Neural cell (in vitro differentiated cells): ENCODE measurements at regions not wholly inside any gene's neighbourhood (a gene's known extent, or its start where the extent isn't known, plus 50 kb on each side); places are given as distances from the start of the nearest gene placed in this dataset.

Experiments
- H2AFZ ChIP-seq: fragments of 200-600, 300-800 bp; sonication (generic), shearing (Covaris generic); 2 replicates; pipeline ENCODE4 v1.6.0; 2014; ENCODE audit warnings: low read depth, mild to moderate bottlenecking, antibody characterized with exemption, low read length, moderate library complexity
- H3F3A ChIP-seq: fragments of 200-600 bp; shearing (Covaris generic); 2 replicates; pipeline ENCODE4 v1.6.1; 2016; ENCODE audit warnings: mild to moderate bottlenecking, moderate library complexity, mixed read lengths, antibody characterized with exemption, low read length; ENCODE audit not compliant: insufficient read depth, poor library complexity, severe bottlenecking
- H3K27ac ChIP-seq: fragments of 200-600, 300-800 bp; sonication (generic), shearing (Covaris generic); 2 replicates; pipeline ENCODE4 v1.5.1; 2014; ENCODE audit warnings: mild to moderate bottlenecking, low read length, moderate library complexity
- H3K27me3 ChIP-seq: fragments of 300-800, 200-600 bp; sonication (generic), shearing (Covaris generic); 2 replicates; pipeline ENCODE4 v1.6.0; 2014; ENCODE audit warnings: mild to moderate bottlenecking, low read depth, low read length, moderate library complexity; ENCODE audit not compliant: insufficient read depth
- H3K36me3 ChIP-seq: fragments of 300-800, 200-600 bp; sonication (generic), shearing (Covaris generic); 2 replicates; pipeline ENCODE4 v1.5.1; 2014; ENCODE audit warnings: mild to moderate bottlenecking, antibody characterized with exemption, low read length, moderate library complexity; ENCODE audit not compliant: insufficient read depth
- H3K4me2 ChIP-seq: fragments of 300-800, 200-600 bp; sonication (generic), shearing (Covaris generic); 2 replicates; pipeline ENCODE4 v1.6.0; 2014; ENCODE audit warnings: mild to moderate bottlenecking, low read length
- H3K4me3 ChIP-seq: fragments of 300-800, 200-600 bp; sonication (generic), shearing (Covaris generic); 2 replicates; pipeline ENCODE4 v1.5.1; 2014; ENCODE audit warnings: mild to moderate bottlenecking, low read length, moderate library complexity
- H3K79me2 ChIP-seq: fragments of 200-600 bp; shearing (Covaris generic); replicated peaks from 2 replicates; pipeline ENCODE4 v1.6.0; 2014; ENCODE audit warnings: mild to moderate bottlenecking, low read length, moderate library complexity; ENCODE audit not compliant: insufficient read depth
- H3K9ac ChIP-seq: fragments of 300-800, 200-600 bp; sonication (generic), shearing (Covaris generic); 2 replicates; pipeline ENCODE4 v1.6.1; 2016; ENCODE audit warnings: mild to moderate bottlenecking, low read length, mixed read lengths
- H3K9me2 ChIP-seq: fragments of 200-600 bp; shearing (Covaris generic); 2 replicates; pipeline ENCODE4 v1.6.1; 2016; ENCODE audit warnings: mild to moderate bottlenecking, low read length, mixed read lengths; ENCODE audit not compliant: insufficient read depth
- H3K9me3 ChIP-seq: fragments of 200-600, 300-800 bp; sonication (generic), shearing (Covaris generic); 2 replicates; pipeline ENCODE4 v1.6.1; 2016; ENCODE audit warnings: mild to moderate bottlenecking, mixed run types, low read length, moderate library complexity, mixed read lengths
- H4K20me1 ChIP-seq: fragments of 200-600 bp; shearing (Covaris generic); 2 replicates; pipeline ENCODE4 v1.6.1; 2016; ENCODE audit warnings: mild to moderate bottlenecking, mixed run types; ENCODE audit not compliant: insufficient read depth
- CTCF ChIP-seq: fragments of 450-650 bp; IDR thresholded peaks from 2 replicates; pipeline ENCODE4 v1.5.1; 2014; ENCODE audit warnings: antibody characterized with exemption, mild to moderate bottlenecking, moderate library complexity; ENCODE audit not compliant: poor library complexity, severe bottlenecking
- EP300 ChIP-seq: fragments of 450-650 bp; conservative IDR thresholded peaks from 2 replicates; pipeline ENCODE4 v1.6.1; 2014; ENCODE audit warnings: antibody characterized with exemption, mild to moderate bottlenecking, moderate library complexity; ENCODE audit not compliant: poor library complexity, severe bottlenecking
- SMC3 ChIP-seq: fragments of 450-650 bp; conservative IDR thresholded peaks from 2 replicates; pipeline ENCODE4 v1.6.1; 2014; ENCODE audit warnings: antibody characterized with exemption, mild to moderate bottlenecking, moderate library complexity; ENCODE audit not compliant: poor library complexity
- TAF1 ChIP-seq: IDR thresholded peaks from 2 replicates; pipeline ENCODE4 v1.6.1; 2012; ENCODE audit warnings: low read depth
- TF ChIP-seq, protein P1 (sequence below): IDR thresholded peaks from 2 replicates; pipeline ENCODE4 v1.6.1; 2012; ENCODE audit warnings: borderline replicate concordance

- no peaks in the 10 kb centered on the region for H3K9me3 ChIP-seq
Measured at GRCh38 chr13:29996316-29996715, 145.9 kb upstream of the UBL3 start.

DNA sequence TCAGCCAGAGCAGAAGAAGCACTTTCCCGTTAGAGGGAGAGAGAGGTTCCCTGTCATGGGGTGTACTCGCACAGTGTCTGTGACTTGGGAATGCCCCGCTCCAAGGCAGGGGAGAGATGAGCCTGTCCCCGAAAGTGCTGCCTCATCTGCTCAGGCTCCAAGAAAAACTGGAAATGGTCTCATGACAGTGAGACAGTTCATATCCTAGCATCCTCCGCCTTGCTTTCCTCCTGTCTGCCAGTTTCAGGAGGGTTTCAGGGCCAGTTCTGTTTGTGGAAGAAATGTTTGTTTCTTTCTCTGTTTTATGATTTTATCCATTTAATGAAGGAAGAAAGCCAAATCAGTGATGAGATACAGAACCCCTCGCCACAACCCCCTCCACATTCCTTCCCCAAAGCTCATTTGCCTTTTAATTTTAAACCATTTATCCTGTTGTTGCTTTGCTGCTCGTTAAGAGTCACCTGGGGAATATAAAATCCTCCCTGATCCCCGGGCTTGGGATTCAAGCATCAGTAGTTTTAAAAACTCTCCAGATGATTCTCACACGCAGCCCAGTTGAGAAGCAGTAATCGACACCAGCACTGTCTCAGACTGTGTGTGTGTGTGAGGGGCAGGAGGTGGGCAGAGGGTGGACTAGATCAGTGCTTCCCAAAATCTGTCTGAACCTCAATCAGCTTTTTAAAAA lies 144.6 kb upstream of the UBL3 start:
- H3K9ac ChIP-seq: no peak overlapping the region
- TF ChIP-seq EP300: no peak
- TF ChIP-seq, protein P1, sequence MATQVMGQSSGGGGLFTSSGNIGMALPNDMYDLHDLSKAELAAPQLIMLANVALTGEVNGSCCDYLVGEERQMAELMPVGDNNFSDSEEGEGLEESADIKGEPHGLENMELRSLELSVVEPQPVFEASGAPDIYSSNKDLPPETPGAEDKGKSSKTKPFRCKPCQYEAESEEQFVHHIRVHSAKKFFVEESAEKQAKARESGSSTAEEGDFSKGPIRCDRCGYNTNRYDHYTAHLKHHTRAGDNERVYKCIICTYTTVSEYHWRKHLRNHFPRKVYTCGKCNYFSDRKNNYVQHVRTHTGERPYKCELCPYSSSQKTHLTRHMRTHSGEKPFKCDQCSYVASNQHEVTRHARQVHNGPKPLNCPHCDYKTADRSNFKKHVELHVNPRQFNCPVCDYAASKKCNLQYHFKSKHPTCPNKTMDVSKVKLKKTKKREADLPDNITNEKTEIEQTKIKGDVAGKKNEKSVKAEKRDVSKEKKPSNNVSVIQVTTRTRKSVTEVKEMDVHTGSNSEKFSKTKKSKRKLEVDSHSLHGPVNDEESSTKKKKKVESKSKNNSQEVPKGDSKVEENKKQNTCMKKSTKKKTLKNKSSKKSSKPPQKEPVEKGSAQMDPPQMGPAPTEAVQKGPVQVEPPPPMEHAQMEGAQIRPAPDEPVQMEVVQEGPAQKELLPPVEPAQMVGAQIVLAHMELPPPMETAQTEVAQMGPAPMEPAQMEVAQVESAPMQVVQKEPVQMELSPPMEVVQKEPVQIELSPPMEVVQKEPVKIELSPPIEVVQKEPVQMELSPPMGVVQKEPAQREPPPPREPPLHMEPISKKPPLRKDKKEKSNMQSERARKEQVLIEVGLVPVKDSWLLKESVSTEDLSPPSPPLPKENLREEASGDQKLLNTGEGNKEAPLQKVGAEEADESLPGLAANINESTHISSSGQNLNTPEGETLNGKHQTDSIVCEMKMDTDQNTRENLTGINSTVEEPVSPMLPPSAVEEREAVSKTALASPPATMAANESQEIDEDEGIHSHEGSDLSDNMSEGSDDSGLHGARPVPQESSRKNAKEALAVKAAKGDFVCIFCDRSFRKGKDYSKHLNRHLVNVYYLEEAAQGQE: no peak
- no peak for TF ChIP-seq CTCF
- no peaks in the 10 kb centered on the region for H4K20me1 ChIP-seq
- H3K27ac ChIP-seq: no peak overlapping the region
- no peaks in the 10 kb centered on the region for H3K9me2 ChIP-seq
- H3F3A ChIP-seq: no peaks in the 10 kb centered on the region
- H2AFZ ChIP-seq: no peak overlapping the region
- no peaks in the 10 kb centered on the region for H3K36me3 ChIP-seq
- no peaks in the 10 kb centered on the region for H3K9me3 ChIP-seq
- no peaks in the 10 kb centered on the region for H3K79me2 ChIP-seq
- H3K27me3 ChIP-seq: no peaks in the 10 kb centered on the region
- H3K4me2 ChIP-seq: no peak overlapping the region
- no peak overlapping the region for H3K4me3 ChIP-seq

More at GRCh38 chr13:29996316-29996715, 145.9 kb upstream of the UBL3 start:
- Histone ChIP-seq H3K27me3 (no peaks in the 10 kb centered on the region), H4K20me1 (no peaks in the 10 kb centered on the region), H3K9me2 (no peaks in the 10 kb centered on the region), H3K4me2 (no peak overlapping the region), H3K79me2 (no peaks in the 10 kb centered on the region), H3K27ac (no peak overlapping the region), H2AFZ (no peak overlapping the region), H3K4me3 (no peak overlapping the region), H3K9ac (no peak overlapping the region), H3K36me3 (no peaks in the 10 kb centered on the region), H3F3A (no peaks in the 10 kb centered on the region)
- no peak for TF ChIP-seq TAF1
- TF ChIP-seq, protein P1: no peak
- TF ChIP-seq SMC3: no peak
- TF ChIP-seq EP300: no peak
